CD4-positive, alpha-beta T cell (primary cell): ENCODE measurements at regions not wholly inside any gene's neighbourhood (a gene's known extent, or its start where the extent isn't known, plus 50 kb on each side); places are given as distances from the start of the nearest gene placed in this dataset.

ENCODE experiments used
- ATAC-seq: fragments of 200-7000 bp; cut with Tn5 transposase; one replicate; pipeline ENCODE4 v1.10.0; 2022; ENCODE audit warnings: mild to moderate bottlenecking; ENCODE audit not compliant: poor library complexity
- CTCF ChIA-PET: fragments of 350-600 bp; sonication (Branson Sonifier 250); formaldehyde crosslinking; loops from one replicate; lab custom pipeline; 2021; ENCODE audit warnings: antibody characterized with exemption, inconsistent platforms; lab: Charles Lee
- POLR2A ChIA-PET: fragments of 350-600 bp; sonication (Branson Sonifier 250); formaldehyde crosslinking; loops from one replicate; lab custom pipeline; 2021; ENCODE audit warnings: antibody characterized with exemption, inconsistent platforms; lab: Charles Lee
- DNase-seq, 14 experiments: peaks; one replicate each; pipeline ENCODE4 v3.0.0-alpha.2; 2013 to 2020; ENCODE audit warnings: mixed read lengths in 2 of 14
- H3K27ac ChIP-seq, 2 donors: one replicate each; pipeline versions ENCODE4 v1.5.1 to v1.7.0; 2013; ENCODE audit warnings: low read length in 2 of 2, low read depth in 1 of 2, mild to moderate bottlenecking in 1 of 2
- H3K27me3 ChIP-seq, 2 experiments: 1 replicate in 1 of 2; 2 replicates in 1 of 2; pipeline versions ENCODE4 v1.6.1 to v1.7.0; 2013; ENCODE audit warnings: low read length in 2 of 2, control low read depth in 1 of 2, mild to moderate bottlenecking in 1 of 2, moderate library complexity in 1 of 2; ENCODE audit not compliant: insufficient read depth in 2 of 2, control insufficient read depth in 1 of 2
- H3K36me3 ChIP-seq: one replicate; pipeline ENCODE4 v1.6.1; 2013; ENCODE audit warnings: low read length, control low read depth; ENCODE audit not compliant: insufficient read depth
- H3K4me1 ChIP-seq: one replicate; pipeline ENCODE4 v1.6.1; 2013; ENCODE audit warnings: low read length, control low read depth; ENCODE audit not compliant: insufficient read depth
- H3K4me3 ChIP-seq: one replicate; pipeline ENCODE4 v1.5.1; 2013; ENCODE audit warnings: mild to moderate bottlenecking, low read length, moderate library complexity
- H3K9me3 ChIP-seq, 2 experiments: 1 replicate in 1 of 2; 2 replicates in 1 of 2; pipeline versions ENCODE4 v1.6.1 to v1.7.0; 2013; ENCODE audit warnings: low read length in 2 of 2, mild to moderate bottlenecking in 2 of 2, control low read depth in 1 of 2, moderate library complexity in 1 of 2; ENCODE audit not compliant: control insufficient read depth in 1 of 2, insufficient read depth in 1 of 2
- H3K27ac Mint-ChIP-seq: one replicate; pipeline ENCODE4 v1.8.0; 2020; ENCODE audit warnings: mixed read lengths
- H3K27me3 Mint-ChIP-seq: one replicate; pipeline ENCODE4 v1.8.0; 2021; ENCODE audit warnings: mixed read lengths
- H3K36me3 Mint-ChIP-seq: one replicate; pipeline ENCODE4 v1.8.0; 2021; ENCODE audit warnings: low read depth, mixed read lengths
- H3K4me1 Mint-ChIP-seq: one replicate; pipeline ENCODE4 v1.8.0; 2021; ENCODE audit warnings: low read depth, mixed read lengths
- H3K4me3 Mint-ChIP-seq: one replicate; pipeline ENCODE4 v1.8.0; 2020; ENCODE audit warnings: mild to moderate bottlenecking, mixed read lengths
- H3K9me3 Mint-ChIP-seq: one replicate; pipeline ENCODE4 v1.8.0; 2020; ENCODE audit warnings: mixed read lengths
- CTCF ChIP-seq: fragments of 200-600 bp; IDR thresholded peaks from one replicate; pipeline ENCODE4 v1.8.0; 2022; ENCODE audit warnings: antibody characterized with exemption, mild to moderate bottlenecking
- intact Hi-C, 2 experiments: fragments of 100-400 bp; cut with DNase I in 1 of 2; cut with micrococcal nuclease in 1 of 2; formaldehyde crosslinking; loops; one replicate each; pipeline versions ENCODE4 v1.15.1 to v1.9.0; 2023 to 2025; cut with DNase I, micrococcal nuclease

GRCh38 chr14:53788566-53788965 lies 168.1 kb downstream of the BMP4 start:
- no peaks in the 10 kb centered on the region for H3K36me3 Mint-ChIP-seq
- Histone ChIP-seq H3K27ac (no peak overlapping the region), H3K9me3 (no peaks in the 10 kb centered on the region), H3K4me1 (no peaks in the 10 kb centered on the region), H3K36me3 (no peaks in the 10 kb centered on the region), H3K27me3 (no peaks in the 10 kb centered on the region), H3K4me3 (no peak overlapping the region)
- ChIA-PET POLR2A (no interaction called here), CTCF (no interaction called here)
- H3K27me3 Mint-ChIP-seq, result no peaks in the 10 kb centered on the region
- H3K4me1 Mint-ChIP-seq, result no peaks in the 10 kb centered on the region
- DNase-seq, result no peak
- no peak for ATAC-seq
- H3K4me3 Mint-ChIP-seq, result no peak overlapping the region
- no peak for TF ChIP-seq CTCF
- H3K27ac Mint-ChIP-seq, result no peak overlapping the region
- intact Hi-C loops, result no loop called here
- peaks cover 8% of the 10 kb centered on the region for H3K9me3 Mint-ChIP-seq

- Mint-ChIP-seq H3K27me3 (no peaks in the 10 kb centered on the region), H3K27ac (no peak overlapping the region), H3K4me1 (no peaks in the 10 kb centered on the region), H3K9me3 (peaks cover 7% of the 10 kb centered on the region), H3K4me3 (no peak overlapping the region), H3K36me3 (no peaks in the 10 kb centered on the region)
- ChIA-PET CTCF (no interaction called here), POLR2A (no interaction called here)
- H3K27me3 ChIP-seq, result no peaks in the 10 kb centered on the region
- no peak for TF ChIP-seq CTCF
- no peak for ATAC-seq
- H3K36me3 ChIP-seq, result no peaks in the 10 kb centered on the region
- no peak overlapping the region for H3K4me3 ChIP-seq
- intact Hi-C loops, result no loop called here
- H3K9me3 ChIP-seq, result no peaks in the 10 kb centered on the region
- no peak for DNase-seq
- H3K4me1 ChIP-seq, result no peaks in the 10 kb centered on the region
- H3K27ac ChIP-seq, result no peak overlapping the region
Measured at GRCh38 chr14:53786045-53786444, 170.6 kb downstream of the BMP4 start.

GRCh38 chr14:53784688-53785087 lies 171.9 kb downstream of the BMP4 start:
- Histone ChIP-seq H3K4me3 (no peak overlapping the region), H3K9me3 (no peaks in the 10 kb centered on the region), H3K36me3 (no peaks in the 10 kb centered on the region), H3K27ac (no peak overlapping the region), H3K4me1 (no peaks in the 10 kb centered on the region), H3K27me3 (no peaks in the 10 kb centered on the region)
- H3K27ac Mint-ChIP-seq, result no peak overlapping the region
- TF ChIP-seq CTCF, result no peak
- intact Hi-C loops, result no loop called here
- no peaks in the 10 kb centered on the region for H3K36me3 Mint-ChIP-seq
- peaks cover 5% of the 10 kb centered on the region for H3K9me3 Mint-ChIP-seq
- H3K27me3 Mint-ChIP-seq, result no peaks in the 10 kb centered on the region
- DNase-seq, result no peak
- ATAC-seq, result no peak
- CTCF ChIA-PET, result no interaction called here
- H3K4me3 Mint-ChIP-seq, result no peak overlapping the region
- H3K4me1 Mint-ChIP-seq, result no peaks in the 10 kb centered on the region
- POLR2A ChIA-PET, result no interaction called here
